Limb (tissue), 2 donors: ENCODE measurements at regions not wholly inside any gene's neighbourhood (a gene's known extent, or its start where the extent isn't known, plus 50 kb on each side); places are given as distances from the start of the nearest gene placed in this dataset.

ENCODE experiments used
- DNase-seq, 2 donors: peaks; one replicate each; pipeline ENCODE4 v3.0.0-alpha.2; 2016; ENCODE audit errors: extremely low spot score in 2 of 2

GRCh38 chr5:68450245-68450852, 234.8 kb downstream of the PIK3R1 start:
- no peak for DNase-seq

GRCh38 chr5:68452286-68452685, 236.7 kb downstream of the PIK3R1 start:
- DNase-seq = no peak

- no peak for DNase-seq
These were observed 238.6 kb downstream of the PIK3R1 start for GRCh38 chr5:68454172-68454571.

- no peak for DNase-seq
These were observed 239.2 kb downstream of the PIK3R1 start for GRCh38 chr5:68454766-68455165.

GRCh38 chr5:68455216-68455615, 239.7 kb downstream of the PIK3R1 start:
- no peak for DNase-seq

- DNase-seq = no peak
These were observed 241.2 kb downstream of the PIK3R1 start for GRCh38 chr5:68456756-68457217.

- DNase-seq = no peak
These were observed 241.7 kb downstream of the PIK3R1 start for GRCh38 chr5:68457285-68457684.

- DNase-seq = no peak
These were observed 243.0 kb downstream of the PIK3R1 start for GRCh38 chr5:68458416-68459021.

- no peak for DNase-seq
These were observed 243.7 kb downstream of the PIK3R1 start for GRCh38 chr5:68459093-68459809.

GRCh38 chr5:68459810-68460139, 244.2 kb downstream of the PIK3R1 start:
- DNase-seq = no peak

- no peak for DNase-seq
These were observed 244.7 kb downstream of the PIK3R1 start for GRCh38 chr5:68460147-68460798.

- DNase-seq = no peak
These were observed 248.1 kb downstream of the PIK3R1 start for GRCh38 chr5:68463606-68464005.

GRCh38 chr5:68464424-68464823, 248.9 kb downstream of the PIK3R1 start:
- no peak for DNase-seq

- DNase-seq = no peak
These were observed 249.6 kb downstream of the PIK3R1 start for GRCh38 chr5:68465133-68465532.

GRCh38 chr5:68465934-68466551, 250.5 kb downstream of the PIK3R1 start:
- no peak for DNase-seq

GRCh38 chr5:68467208-68467607, 251.7 kb downstream of the PIK3R1 start:
- DNase-seq = no peak

GRCh38 chr5:68467794-68468193, 252.2 kb downstream of the PIK3R1 start:
- no peak for DNase-seq

GRCh38 chr5:68468322-68468721, 252.8 kb downstream of the PIK3R1 start:
- DNase-seq = no peak

GRCh38 chr5:68475476-68475983, 260.0 kb downstream of the PIK3R1 start:
- DNase-seq = no peak

- no peak for DNase-seq
These were observed 261.3 kb downstream of the PIK3R1 start for GRCh38 chr5:68476854-68477253.

- DNase-seq = no peak
These were observed 262.9 kb downstream of the PIK3R1 start for GRCh38 chr5:68478301-68479095.
